Astrocyte (in vitro differentiated cells and primary cell): ENCODE measurements at regions not wholly inside any gene's neighbourhood (a gene's known extent, or its start where the extent isn't known, plus 50 kb on each side); places are given as distances from the start of the nearest gene placed in this dataset.

Experiments used
- DNase-seq: peaks from one replicate; pipeline ENCODE4 v3.0.0-alpha.2; 2010; ENCODE audit warnings: low read depth
- FAIRE-seq: peaks from 2 replicates; lab custom pipeline; 2011; peaks lifted over from hg19 to GRCh38; lab: Jason Lieb, UNC
- H2AFZ ChIP-seq: 2 replicates; pipeline ENCODE4 v1.6.0; 2012; ENCODE audit warnings: low read depth, low read length, inconsistent platforms
- H3K27ac ChIP-seq: 2 replicates; pipeline ENCODE4 v1.5.1; 2011; ENCODE audit warnings: low read depth, low read length, inconsistent platforms
- H3K27me3 ChIP-seq: 2 replicates; pipeline ENCODE4 v1.6.0; 2011; ENCODE audit warnings: low read length, inconsistent platforms; ENCODE audit not compliant: insufficient read depth
- H3K36me3 ChIP-seq: 2 replicates; pipeline ENCODE4 v1.5.1; 2011; ENCODE audit warnings: low read length, inconsistent platforms; ENCODE audit not compliant: insufficient read depth
- H3K4me1 ChIP-seq: 2 replicates; pipeline ENCODE4 v1.5.1; 2011; ENCODE audit warnings: low read length, inconsistent platforms; ENCODE audit not compliant: insufficient read depth
- H3K4me2 ChIP-seq: 2 replicates; pipeline ENCODE4 v1.6.0; 2012; ENCODE audit warnings: low read length, inconsistent platforms
- H3K4me3 ChIP-seq: 2 replicates; pipeline ENCODE4 v1.5.1; 2011; ENCODE audit warnings: low read depth, mild to moderate bottlenecking, low read length, inconsistent platforms; ENCODE audit not compliant: insufficient read depth
- H3K79me2 ChIP-seq: 2 replicates; pipeline ENCODE4 v1.6.0; 2012; ENCODE audit warnings: mild to moderate bottlenecking, low read length, inconsistent platforms; ENCODE audit not compliant: insufficient read depth
- H3K9ac ChIP-seq: 2 replicates; pipeline ENCODE4 v1.6.0; 2012; ENCODE audit warnings: mild to moderate bottlenecking, low read length, inconsistent platforms
- H3K9me3 ChIP-seq: 2 replicates; pipeline ENCODE4 v1.5.1; 2012; ENCODE audit warnings: low read depth, mild to moderate bottlenecking, low read length, inconsistent platforms; ENCODE audit not compliant: insufficient read depth
- H4K20me1 ChIP-seq: 2 replicates; pipeline ENCODE4 v1.6.0; 2012; ENCODE audit warnings: low read length, inconsistent platforms; ENCODE audit not compliant: insufficient read depth
- H3K27ac Mint-ChIP-seq: one replicate; pipeline ENCODE4 v1.8.0; 2021; ENCODE audit warnings: mild to moderate bottlenecking, mixed read lengths; ENCODE audit not compliant: unreplicated experiment
- H3K27me3 Mint-ChIP-seq: one replicate; pipeline ENCODE4 v1.8.0; 2021; ENCODE audit warnings: low read depth, mixed read lengths; ENCODE audit not compliant: unreplicated experiment
- H3K36me3 Mint-ChIP-seq: one replicate; pipeline ENCODE4 v1.8.0; 2021; ENCODE audit warnings: low read depth, mixed read lengths; ENCODE audit not compliant: unreplicated experiment
- H3K4me1 Mint-ChIP-seq: one replicate; pipeline ENCODE4 v1.8.0; 2021; ENCODE audit warnings: low read depth, mixed read lengths; ENCODE audit not compliant: unreplicated experiment
- H3K4me3 Mint-ChIP-seq: one replicate; pipeline ENCODE4 v1.8.0; 2021; ENCODE audit warnings: mild to moderate bottlenecking, moderate library complexity, mixed read lengths; ENCODE audit not compliant: unreplicated experiment
- H3K9me3 Mint-ChIP-seq: one replicate; pipeline ENCODE4 v1.8.0; 2021; ENCODE audit warnings: mild to moderate bottlenecking, mixed read lengths; ENCODE audit not compliant: unreplicated experiment
- CTCF ChIP-seq: IDR thresholded peaks from 2 replicates; pipeline ENCODE4 v1.5.1; 2011; ENCODE audit warnings: low read depth, mild to moderate bottlenecking, inconsistent platforms, low read length, moderate library complexity; ENCODE audit not compliant: insufficient read depth
- EZH2 ChIP-seq: IDR thresholded peaks from 2 replicates; pipeline ENCODE4 v1.6.1; 2012; ENCODE audit warnings: mild to moderate bottlenecking, low read length, inconsistent platforms; ENCODE audit not compliant: insufficient read depth

- Mint-ChIP-seq H3K27me3 (no peaks in the 10 kb centered on the region), H3K4me1 (peaks cover 8% of the 10 kb centered on the region), H3K9me3 (peaks cover 2% of the 10 kb centered on the region), H3K36me3 (no peaks in the 10 kb centered on the region), H3K27ac (no peak overlapping the region), H3K4me3 (no peak overlapping the region)
- Histone ChIP-seq H3K4me1 (peaks cover 4% of the 10 kb centered on the region), H4K20me1 (no peaks in the 10 kb centered on the region), H3K27me3 (peaks cover 3% of the 10 kb centered on the region), H3K9ac (no peak overlapping the region), H3K79me2 (no peaks in the 10 kb centered on the region), H3K9me3 (no peaks in the 10 kb centered on the region), H3K4me3 (no peak overlapping the region), H3K36me3 (no peaks in the 10 kb centered on the region), H3K4me2 (no peak overlapping the region), H2AFZ (no peak overlapping the region), H3K27ac (no peak overlapping the region)
- FAIRE-seq (no peak), DNase-seq (no peak)
- TF ChIP-seq CTCF (no peak), EZH2 (no peak)
Observed at GRCh38 chr21:35905963-35906345, 154.4 kb downstream of the SETD4 start.

GRCh38 chr21:35905096-35905962, 155.0 kb downstream of the SETD4 start:
- TF ChIP-seq CTCF = no peak
- no peak for TF ChIP-seq EZH2
- H3K4me1 ChIP-seq = peaks cover 4% of the 10 kb centered on the region
- no peaks in the 10 kb centered on the region for H4K20me1 ChIP-seq
- H3K9me3 ChIP-seq = no peaks in the 10 kb centered on the region
- H3K27ac ChIP-seq = no peak overlapping the region
- no peak overlapping the region for H3K4me2 ChIP-seq
- Mint-ChIP-seq H3K36me3 (no peaks in the 10 kb centered on the region), H3K27ac (peak overlapping the region; percentile 13), H3K4me3 (no peak overlapping the region), H3K4me1 (peaks cover 8% of the 10 kb centered on the region), H3K9me3 (peaks cover 2% of the 10 kb centered on the region), H3K27me3 (no peaks in the 10 kb centered on the region)
- DNase-seq (no peak), FAIRE-seq (no peak)
- H2AFZ ChIP-seq = no peak overlapping the region
- H3K4me3 ChIP-seq = no peak overlapping the region
- H3K79me2 ChIP-seq = no peaks in the 10 kb centered on the region
- H3K27me3 ChIP-seq = peaks cover 7% of the 10 kb centered on the region
- H3K36me3 ChIP-seq = no peaks in the 10 kb centered on the region
- no peak overlapping the region for H3K9ac ChIP-seq

- H3K4me1 ChIP-seq = no peaks in the 10 kb centered on the region
- H3K27me3 Mint-ChIP-seq = no peaks in the 10 kb centered on the region
- H3K27ac Mint-ChIP-seq = no peak overlapping the region
- no peak overlapping the region for H3K4me2 ChIP-seq
- no peaks in the 10 kb centered on the region for H3K79me2 ChIP-seq
- H3K27ac ChIP-seq = no peak overlapping the region
- FAIRE-seq (no peak), DNase-seq (no peak)
- TF ChIP-seq EZH2 (no peak), CTCF (no peak)
- no peaks in the 10 kb centered on the region for H3K9me3 ChIP-seq
- H3K36me3 ChIP-seq = no peaks in the 10 kb centered on the region
- H3K27me3 ChIP-seq = peaks cover 6% of the 10 kb centered on the region
- H3K4me3 ChIP-seq = no peak overlapping the region
- H3K4me3 Mint-ChIP-seq = no peak overlapping the region
- no peak overlapping the region for H3K9ac ChIP-seq
- peaks cover 8% of the 10 kb centered on the region for H3K9me3 Mint-ChIP-seq
- peaks cover 14% of the 10 kb centered on the region for H3K4me1 Mint-ChIP-seq
- no peaks in the 10 kb centered on the region for H4K20me1 ChIP-seq
- H3K36me3 Mint-ChIP-seq = no peaks in the 10 kb centered on the region
- no peak overlapping the region for H2AFZ ChIP-seq
Observed at GRCh38 chr21:35900539-35900938, 159.8 kb downstream of the SETD4 start.
